Glutamatergic neuron (in vitro differentiated cells): ENCODE measurements at regions not wholly inside any gene's neighbourhood (a gene's known extent, or its start where the extent isn't known, plus 50 kb on each side); places are given as distances from the start of the nearest gene placed in this dataset.

Source experiments
- DNase-seq: peaks from one replicate; pipeline ENCODE4 v3.0.0; 2022
- H3K27ac Mint-ChIP-seq: one replicate; pipeline ENCODE4 v1.8.0; 2020; ENCODE audit warnings: mild to moderate bottlenecking, mixed read lengths, inconsistent platforms; ENCODE audit not compliant: unreplicated experiment
- H3K27me3 Mint-ChIP-seq: one replicate; pipeline ENCODE4 v1.8.0; 2020; ENCODE audit warnings: mild to moderate bottlenecking, moderate library complexity, mixed read lengths, inconsistent platforms; ENCODE audit not compliant: unreplicated experiment
- H3K36me3 Mint-ChIP-seq: one replicate; pipeline ENCODE4 v1.8.0; 2020; ENCODE audit warnings: mild to moderate bottlenecking, mixed read lengths, inconsistent platforms; ENCODE audit not compliant: unreplicated experiment
- H3K4me1 Mint-ChIP-seq: one replicate; pipeline ENCODE4 v1.8.0; 2020; ENCODE audit warnings: mild to moderate bottlenecking, low read depth, mixed read lengths, inconsistent platforms; ENCODE audit not compliant: unreplicated experiment
- H3K4me3 Mint-ChIP-seq: one replicate; pipeline ENCODE4 v1.8.0; 2020; ENCODE audit warnings: mild to moderate bottlenecking, mixed read lengths, inconsistent platforms; ENCODE audit not compliant: unreplicated experiment
- H3K9me3 Mint-ChIP-seq: one replicate; pipeline ENCODE4 v1.8.0; 2020; ENCODE audit warnings: mild to moderate bottlenecking, moderate library complexity, mixed read lengths, inconsistent platforms; ENCODE audit not compliant: unreplicated experiment
- CTCF ChIP-seq: fragments of 200-600 bp; sonication (generic); IDR thresholded peaks from one replicate; pipeline ENCODE4 v1.5.0; 2021; ENCODE audit not compliant: partially characterized antibody, unreplicated experiment

GRCh38 chr22:49505337-49506009, 322.2 kb downstream of the BRD1 start:
- DNase-seq: no peak
- no peaks in the 10 kb centered on the region for H3K36me3 Mint-ChIP-seq
- no peak overlapping the region for H3K27ac Mint-ChIP-seq
- no peak for TF ChIP-seq CTCF
- H3K4me3 Mint-ChIP-seq: no peak overlapping the region
- no peaks in the 10 kb centered on the region for H3K27me3 Mint-ChIP-seq
- peaks cover 17% of the 10 kb centered on the region for H3K9me3 Mint-ChIP-seq
- H3K4me1 Mint-ChIP-seq: no peaks in the 10 kb centered on the region

- Mint-ChIP-seq H3K4me1 (no peaks in the 10 kb centered on the region), H3K9me3 (peaks cover 13% of the 10 kb centered on the region), H3K36me3 (no peaks in the 10 kb centered on the region), H3K27me3 (no peaks in the 10 kb centered on the region), H3K27ac (no peak overlapping the region), H3K4me3 (no peak overlapping the region)
- no peak for TF ChIP-seq CTCF
- DNase-seq: no peak
These were observed 323.7 kb downstream of the BRD1 start for GRCh38 chr22:49503896-49504521.

- no peaks in the 10 kb centered on the region for H3K4me1 Mint-ChIP-seq
- DNase-seq: no peak
- H3K27me3 Mint-ChIP-seq: no peaks in the 10 kb centered on the region
- H3K27ac Mint-ChIP-seq: no peak overlapping the region
- no peak for TF ChIP-seq CTCF
- H3K36me3 Mint-ChIP-seq: no peaks in the 10 kb centered on the region
- H3K4me3 Mint-ChIP-seq: no peak overlapping the region
- peaks cover 16% of the 10 kb centered on the region for H3K9me3 Mint-ChIP-seq
These were observed 324.4 kb downstream of the BRD1 start for GRCh38 chr22:49503321-49503720.

GRCh38 chr22:49502126-49502826, 325.4 kb downstream of the BRD1 start:
- no peaks in the 10 kb centered on the region for H3K36me3 Mint-ChIP-seq
- no peak overlapping the region for H3K27ac Mint-ChIP-seq
- no peak overlapping the region for H3K4me3 Mint-ChIP-seq
- H3K9me3 Mint-ChIP-seq: peaks cover 12% of the 10 kb centered on the region
- no peaks in the 10 kb centered on the region for H3K4me1 Mint-ChIP-seq
- TF ChIP-seq CTCF: no peak
- no peak for DNase-seq
- H3K27me3 Mint-ChIP-seq: no peaks in the 10 kb centered on the region

- TF ChIP-seq CTCF: no peak
- Mint-ChIP-seq H3K27ac (no peak overlapping the region), H3K4me1 (no peaks in the 10 kb centered on the region), H3K27me3 (no peaks in the 10 kb centered on the region), H3K4me3 (no peak overlapping the region), H3K36me3 (no peaks in the 10 kb centered on the region), H3K9me3 (peaks cover 9% of the 10 kb centered on the region)
- no peak for DNase-seq
These were observed 326.7 kb downstream of the BRD1 start for GRCh38 chr22:49500942-49501395.
